Adrenal gland (tissue), 5 donors: ENCODE measurements at regions not wholly inside any gene's neighbourhood (a gene's known extent, or its start where the extent isn't known, plus 50 kb on each side); places are given as distances from the start of the nearest gene placed in this dataset.

Source experiments
- CTCF ChIP-seq, 6 experiments: fragments of 450-650 bp in 4 of 6; fragments of 200-600 bp in 2 of 6; sonication (generic) in 1 of 6; IDR thresholded peaks; 1 replicate in 5 of 6; 2 replicates in 1 of 6; pipeline versions ENCODE4 v1.5.1 to v1.8.0; 2016 to 2021; ENCODE audit warnings: antibody characterized with exemption in 6 of 6, mild to moderate bottlenecking in 2 of 6, moderate library complexity in 1 of 6
- POLR2A ChIP-seq, 2 donors: fragments of 450-650 bp; IDR thresholded peaks; one replicate each; pipeline ENCODE4 v1.6.1; 2017; ENCODE audit warnings: antibody characterized with exemption in 2 of 2, mild to moderate bottlenecking in 2 of 2, moderate library complexity in 1 of 2
- donor health status: DM: no; HTN: no; CAD: no.

DNA sequence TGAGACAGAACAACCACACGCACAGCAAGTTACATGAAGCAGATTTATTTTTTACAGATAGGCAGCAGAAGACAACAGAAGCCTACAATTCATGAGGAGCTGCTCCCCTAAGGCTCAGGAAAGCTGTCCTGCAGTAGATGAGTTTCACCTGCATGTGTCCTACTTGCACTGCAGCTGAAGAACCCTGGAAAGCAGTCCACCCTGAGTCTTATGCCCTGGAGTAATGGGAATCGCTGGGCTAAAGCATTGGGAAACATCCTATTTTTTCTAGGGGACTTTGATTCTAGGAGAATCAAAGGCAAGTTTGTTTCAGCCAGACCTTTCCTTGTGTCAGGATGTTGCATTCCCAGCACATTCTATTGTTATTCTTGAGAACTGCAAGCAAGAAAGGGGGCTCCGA is 304.8 kb downstream of the LRATD1 start:
- no peak for TF ChIP-seq CTCF (IDR thresholded peaks at IDR 0.05)
- TF ChIP-seq POLR2A (IDR thresholded peaks at IDR 0.05): no peak
